HFFc6 (cell line): ENCODE measurements at regions not wholly inside any gene's neighbourhood (a gene's known extent, or its start where the extent isn't known, plus 50 kb on each side); places are given as distances from the start of the nearest gene placed in this dataset.

ENCODE experiments used
- DNase-seq: peaks from one replicate; pipeline ENCODE4 v3.0.0-alpha.2; 2018
- H3K27ac Mint-ChIP-seq: 2 replicates; pipeline ENCODE4 v1.8.0; 2020; ENCODE audit warnings: mild to moderate bottlenecking, mixed read lengths
- H3K27me3 Mint-ChIP-seq: 2 replicates; pipeline ENCODE4 v1.8.0; 2021; ENCODE audit warnings: mild to moderate bottlenecking, moderate library complexity, mixed read lengths; ENCODE audit not compliant: insufficient read depth
- H3K36me3 Mint-ChIP-seq: 2 replicates; pipeline ENCODE4 v1.8.0; 2021; ENCODE audit warnings: low read depth, mixed read lengths
- H3K4me1 Mint-ChIP-seq: 2 replicates; pipeline ENCODE4 v1.8.0; 2020; ENCODE audit warnings: low read depth, mixed read lengths
- H3K4me3 Mint-ChIP-seq: 2 replicates; pipeline ENCODE4 v1.8.0; 2020; ENCODE audit warnings: mild to moderate bottlenecking, moderate library complexity, mixed read lengths
- H3K9me3 Mint-ChIP-seq: 2 replicates; pipeline ENCODE4 v1.8.0; 2020; ENCODE audit warnings: mild to moderate bottlenecking, mixed read lengths
- TF ChIP-seq, protein P1 (sequence below): fragments of 200-600 bp; sonication (generic); IDR thresholded peaks from 2 replicates; pipeline ENCODE4 v1.5.0; 2021; ENCODE audit warnings: antibody characterized with exemption, mild to moderate bottlenecking

DNA sequence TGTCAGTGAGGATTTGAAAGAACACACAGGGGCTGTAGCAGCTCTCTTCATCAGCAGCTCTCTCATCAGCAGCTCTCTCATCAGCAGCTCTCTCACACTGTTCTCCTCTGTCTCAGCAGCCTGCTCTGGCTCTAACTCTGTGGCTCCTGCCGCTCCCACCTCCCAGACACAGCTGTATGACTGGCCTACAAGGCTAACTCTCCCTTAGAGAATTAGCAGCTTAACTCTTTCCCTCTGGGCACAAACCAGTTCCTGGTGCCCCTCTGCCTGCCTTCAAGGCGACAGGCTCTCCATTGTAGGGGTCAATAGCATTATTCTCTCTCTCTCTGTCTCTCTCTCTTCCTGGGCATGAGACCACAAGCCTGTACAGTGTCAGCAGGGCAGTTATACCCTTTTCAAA is 385.6 kb upstream of the PCDH10 start:
- TF ChIP-seq, protein P1, sequence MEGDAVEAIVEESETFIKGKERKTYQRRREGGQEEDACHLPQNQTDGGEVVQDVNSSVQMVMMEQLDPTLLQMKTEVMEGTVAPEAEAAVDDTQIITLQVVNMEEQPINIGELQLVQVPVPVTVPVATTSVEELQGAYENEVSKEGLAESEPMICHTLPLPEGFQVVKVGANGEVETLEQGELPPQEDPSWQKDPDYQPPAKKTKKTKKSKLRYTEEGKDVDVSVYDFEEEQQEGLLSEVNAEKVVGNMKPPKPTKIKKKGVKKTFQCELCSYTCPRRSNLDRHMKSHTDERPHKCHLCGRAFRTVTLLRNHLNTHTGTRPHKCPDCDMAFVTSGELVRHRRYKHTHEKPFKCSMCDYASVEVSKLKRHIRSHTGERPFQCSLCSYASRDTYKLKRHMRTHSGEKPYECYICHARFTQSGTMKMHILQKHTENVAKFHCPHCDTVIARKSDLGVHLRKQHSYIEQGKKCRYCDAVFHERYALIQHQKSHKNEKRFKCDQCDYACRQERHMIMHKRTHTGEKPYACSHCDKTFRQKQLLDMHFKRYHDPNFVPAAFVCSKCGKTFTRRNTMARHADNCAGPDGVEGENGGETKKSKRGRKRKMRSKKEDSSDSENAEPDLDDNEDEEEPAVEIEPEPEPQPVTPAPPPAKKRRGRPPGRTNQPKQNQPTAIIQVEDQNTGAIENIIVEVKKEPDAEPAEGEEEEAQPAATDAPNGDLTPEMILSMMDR: no peak
- Mint-ChIP-seq H3K9me3 (peaks cover 17% of the 10 kb centered on the region), H3K27ac (no peak overlapping the region), H3K4me3 (no peak overlapping the region), H3K27me3 (no peaks in the 10 kb centered on the region), H3K36me3 (no peaks in the 10 kb centered on the region; the same call in 1 of the 2 replicates), H3K4me1 (no peaks in the 10 kb centered on the region)
- DNase-seq: no peak

DNA sequence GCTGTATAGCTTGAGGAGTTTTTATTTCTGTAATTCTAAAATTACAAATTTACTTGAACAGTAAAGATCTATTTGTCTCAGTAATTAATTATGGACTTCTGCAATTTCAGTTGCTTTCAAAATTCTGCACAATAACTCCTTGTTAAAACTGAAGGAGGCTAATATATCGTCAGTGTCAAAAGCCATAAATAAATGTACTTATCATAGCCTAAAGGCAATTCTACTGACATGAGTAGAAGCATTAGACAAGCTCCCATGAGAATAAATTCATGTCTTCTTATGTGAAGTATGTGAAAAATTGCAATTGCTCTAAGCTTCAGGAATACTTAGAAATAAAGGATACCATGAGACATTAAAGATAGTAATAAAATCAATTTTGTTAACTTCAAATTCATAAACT is 381.2 kb upstream of the PCDH10 start:
- DNase-seq: no peak
- peaks cover 22% of the 10 kb centered on the region for H3K9me3 Mint-ChIP-seq
- no peaks in the 10 kb centered on the region for H3K4me1 Mint-ChIP-seq
- no peak overlapping the region for H3K4me3 Mint-ChIP-seq
- TF ChIP-seq, protein P1: no peak
- no peaks in the 10 kb centered on the region; the same call in 1 of the 2 replicates for H3K36me3 Mint-ChIP-seq
- no peaks in the 10 kb centered on the region for H3K27me3 Mint-ChIP-seq
- H3K27ac Mint-ChIP-seq: no peak overlapping the region

GRCh38 chr4:132770776-132771175 is 378.3 kb upstream of the PCDH10 start:
- TF ChIP-seq, protein P1: no peak
- Mint-ChIP-seq H3K36me3 (no peaks in the 10 kb centered on the region), H3K9me3 (peaks cover 15% of the 10 kb centered on the region), H3K27me3 (no peaks in the 10 kb centered on the region), H3K27ac (no peak overlapping the region), H3K4me3 (no peak overlapping the region), H3K4me1 (no peaks in the 10 kb centered on the region)
- DNase-seq: no peak

DNA sequence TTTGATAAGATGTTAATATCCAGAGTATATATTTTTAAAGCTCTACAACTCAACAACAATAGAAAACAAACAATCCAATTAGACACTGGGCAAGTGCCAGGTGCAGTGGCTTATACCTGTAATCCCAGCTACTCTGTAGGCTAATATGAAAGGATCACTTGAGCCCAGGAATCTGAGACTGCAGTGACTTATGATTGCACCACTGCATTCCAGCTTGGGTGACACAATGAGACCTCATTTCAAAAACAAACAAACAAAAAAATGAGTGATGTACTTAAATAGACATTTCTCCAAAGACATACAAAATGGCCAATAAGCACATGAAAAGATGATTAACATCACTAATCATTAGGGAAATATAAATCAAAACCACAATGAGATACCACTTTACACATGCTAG is 356.8 kb upstream of the PCDH10 start:
- H3K27me3 Mint-ChIP-seq: no peaks in the 10 kb centered on the region
- H3K4me1 Mint-ChIP-seq: no peaks in the 10 kb centered on the region
- no peak overlapping the region for H3K4me3 Mint-ChIP-seq
- DNase-seq: no peak
- TF ChIP-seq, protein P1: no peak
- H3K27ac Mint-ChIP-seq: no peak overlapping the region
- no peaks in the 10 kb centered on the region for H3K36me3 Mint-ChIP-seq
- peaks cover 10% of the 10 kb centered on the region for H3K9me3 Mint-ChIP-seq

DNA sequence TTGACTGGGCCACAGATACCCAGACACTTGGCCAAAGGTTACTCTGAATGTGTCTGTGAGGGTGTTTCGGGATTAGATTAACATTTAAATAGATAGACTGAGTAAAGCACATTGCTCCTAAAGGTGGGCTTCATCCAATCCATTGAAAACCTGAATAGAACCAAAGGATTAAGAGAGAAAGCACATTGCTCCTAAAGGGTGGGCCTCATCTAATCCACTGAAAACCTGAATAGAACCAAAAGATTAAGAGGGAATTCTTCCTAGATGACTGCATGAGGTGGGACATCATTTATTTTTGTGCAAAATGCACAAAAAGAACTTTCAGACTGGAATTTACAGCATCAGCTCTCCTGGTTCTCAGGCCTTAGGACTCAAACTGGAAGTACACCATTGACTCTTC is 351.2 kb upstream of the PCDH10 start:
- TF ChIP-seq, protein P1: no peak
- Mint-ChIP-seq H3K27ac (no peak overlapping the region), H3K4me1 (no peaks in the 10 kb centered on the region), H3K36me3 (no peaks in the 10 kb centered on the region), H3K9me3 (peaks cover 5% of the 10 kb centered on the region; the same call in 1 of the 2 replicates), H3K4me3 (no peak overlapping the region), H3K27me3 (no peaks in the 10 kb centered on the region)
- DNase-seq: no peak
